ENCODE measurements at regions not wholly inside any gene's neighbourhood (a gene's known extent, or its start where the extent isn't known, plus 50 kb on each side); places are given as distances from the start of the nearest gene placed in this dataset.
"Not testable (repeated sequence)": the region's sequence is repeated elsewhere in the genome, so short reads cannot be mapped to it uniquely, and the experiment has no call there.

GRCh38 chr9:75540185-75540584 is 350.3 kb upstream of the PCSK5 start:
- no peak for DNase-seq (ENCODE audit: low spot score)

GRCh38 chr9:75541734-75542133 is 348.7 kb upstream of the PCSK5 start:
- no peak for DNase-seq (ENCODE audit: low spot score)

GRCh38 chr9:75544815-75545214 is 345.7 kb upstream of the PCSK5 start:
- DNase-seq (ENCODE audit: low spot score), result no peak

GRCh38 chr9:75545287-75545686 is 345.2 kb upstream of the PCSK5 start:
- no peak for DNase-seq (ENCODE audit: low spot score)

- DNase-seq (ENCODE audit: low spot score), result no peak
Measured at GRCh38 chr9:75548871-75549270, 341.6 kb upstream of the PCSK5 start.

- no peak for DNase-seq (ENCODE audit: low spot score)
Measured at GRCh38 chr9:75551861-75552260, 338.6 kb upstream of the PCSK5 start.

- DNase-seq (ENCODE audit: low spot score), result no peak
Measured at GRCh38 chr9:75552941-75553340, 337.5 kb upstream of the PCSK5 start.

GRCh38 chr9:75566813-75567212 is 323.7 kb upstream of the PCSK5 start:
- DNase-seq (ENCODE audit: low spot score), result not testable (repeated sequence)

GRCh38 chr9:75570538-75570937 is 319.9 kb upstream of the PCSK5 start:
- DNase-seq (ENCODE audit: low spot score), result no peak

GRCh38 chr9:75574569-75574968 is 315.9 kb upstream of the PCSK5 start:
- DNase-seq (ENCODE audit: low spot score), result no peak

GRCh38 chr9:75582870-75583269 is 307.6 kb upstream of the PCSK5 start:
- no peak for DNase-seq (ENCODE audit: low spot score)

- DNase-seq (ENCODE audit: low spot score), result no peak
Measured at GRCh38 chr9:75588808-75589207, 301.7 kb upstream of the PCSK5 start.

- no peak for DNase-seq (ENCODE audit: low spot score)
Measured at GRCh38 chr9:75589497-75589896, 301.0 kb upstream of the PCSK5 start.

GRCh38 chr9:75591972-75592371 is 298.5 kb upstream of the PCSK5 start:
- DNase-seq (ENCODE audit: low spot score), result no peak

- DNase-seq (ENCODE audit: low spot score), result no peak
Measured at GRCh38 chr9:75592586-75592985, 297.9 kb upstream of the PCSK5 start.

GRCh38 chr9:75593920-75594319 is 296.6 kb upstream of the PCSK5 start:
- no peak for DNase-seq (ENCODE audit: low spot score)

GRCh38 chr9:75599126-75599525 is 291.3 kb upstream of the PCSK5 start:
- DNase-seq (ENCODE audit: low spot score), result no peak

- DNase-seq (ENCODE audit: low spot score), result no peak
Measured at GRCh38 chr9:75601280-75601679, 289.2 kb upstream of the PCSK5 start.

GRCh38 chr9:75602060-75602459 is 288.4 kb upstream of the PCSK5 start:
- DNase-seq (ENCODE audit: low spot score), result no peak

- DNase-seq (ENCODE audit: low spot score), result no peak
Measured at GRCh38 chr9:75604661-75605060, 285.8 kb upstream of the PCSK5 start.

- DNase-seq (ENCODE audit: low spot score), result no peak
Measured at GRCh38 chr9:75607521-75607920, 283.0 kb upstream of the PCSK5 start.

GRCh38 chr9:75609401-75609800 is 281.1 kb upstream of the PCSK5 start:
- no peak for DNase-seq (ENCODE audit: low spot score)

GRCh38 chr9:75610246-75610645 is 280.2 kb upstream of the PCSK5 start:
- DNase-seq (ENCODE audit: low spot score), result no peak

- no peak for DNase-seq (ENCODE audit: low spot score)
Measured at GRCh38 chr9:75612205-75612604, 278.3 kb upstream of the PCSK5 start.

GRCh38 chr9:75612754-75613153 is 277.7 kb upstream of the PCSK5 start:
- DNase-seq (ENCODE audit: low spot score), result no peak
